ENCODE measurements at regions not wholly inside any gene's neighbourhood (a gene's known extent, or its start where the extent isn't known, plus 50 kb on each side); places are given as distances from the start of the nearest gene placed in this dataset.
"Not testable (repeated sequence)": the region's sequence is repeated elsewhere in the genome, so short reads cannot be mapped to it uniquely, and the experiment has no call there.

DNA sequence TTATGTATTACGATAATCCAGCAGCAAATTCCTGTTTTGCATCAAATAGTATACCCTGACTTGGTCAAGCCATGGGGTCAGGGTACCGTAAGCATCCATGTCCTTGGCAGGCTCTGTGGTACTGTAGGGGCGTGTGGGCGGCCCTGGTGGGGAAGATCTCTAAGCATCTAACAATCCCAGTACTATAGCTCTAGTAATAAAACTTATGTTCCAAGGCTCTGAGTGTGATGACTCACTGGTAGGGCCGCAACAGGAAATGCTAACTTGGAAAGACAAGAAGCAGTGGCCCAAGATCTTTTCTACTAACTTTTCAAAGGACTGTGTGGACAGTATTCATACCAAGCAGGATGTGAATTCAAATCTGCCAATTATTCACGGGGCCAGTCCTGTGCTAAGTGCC lies 63.8 kb downstream of the CLEC18A start:
- not testable (repeated sequence) for H3K27ac ChIP-seq, DNase-seq

GRCh38 chr16:70016751-70017150 lies 65.6 kb downstream of the CLEC18A start:
- H3K4me1 ChIP-seq; DNase-seq; H3K9me3 ChIP-seq (replicated peaks); H3K4me3 ChIP-seq; H3K27me3 ChIP-seq; H3K27ac ChIP-seq; H3K36me3 ChIP-seq: not testable (repeated sequence)

More for the DNA sequence above, 63.8 kb downstream of the CLEC18A start:
- H3K4me1 ChIP-seq; H3K4me3 ChIP-seq; H3K36me3 ChIP-seq; H3K27me3 ChIP-seq; H3K9me3 ChIP-seq (replicated peaks): not testable (repeated sequence)

DNA sequence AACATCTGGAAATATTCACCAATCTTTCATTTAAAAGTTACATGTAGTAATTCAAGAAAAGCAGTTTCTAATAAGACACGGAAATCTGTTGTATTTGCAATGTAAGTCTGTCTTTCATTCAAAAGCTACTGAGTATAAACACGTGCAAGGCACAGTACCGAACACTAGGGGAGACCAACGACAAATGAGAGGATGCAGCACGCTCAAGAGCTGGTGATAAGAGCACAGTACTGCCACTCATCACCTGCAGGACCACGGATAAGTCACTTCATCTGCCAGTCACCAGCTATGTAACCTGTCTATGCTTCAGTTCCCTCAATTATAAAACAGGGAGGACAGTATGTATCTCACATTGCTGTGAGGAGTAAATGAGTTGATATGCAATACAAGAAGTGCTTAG lies 67.1 kb downstream of the CLEC18A start:
- no peaks in the 10 kb centered on the region for H3K4me1 ChIP-seq
- H3K9me3 ChIP-seq (replicated peaks): no peaks in the 10 kb centered on the region
- H3K27ac ChIP-seq: no peak overlapping the region
- no peaks in the 10 kb centered on the region for H3K36me3 ChIP-seq
- no peak overlapping the region for H3K4me3 ChIP-seq
- peak in 1 of 2 experiments; percentile 8 for DNase-seq
- no peaks in the 10 kb centered on the region for H3K27me3 ChIP-seq

DNA sequence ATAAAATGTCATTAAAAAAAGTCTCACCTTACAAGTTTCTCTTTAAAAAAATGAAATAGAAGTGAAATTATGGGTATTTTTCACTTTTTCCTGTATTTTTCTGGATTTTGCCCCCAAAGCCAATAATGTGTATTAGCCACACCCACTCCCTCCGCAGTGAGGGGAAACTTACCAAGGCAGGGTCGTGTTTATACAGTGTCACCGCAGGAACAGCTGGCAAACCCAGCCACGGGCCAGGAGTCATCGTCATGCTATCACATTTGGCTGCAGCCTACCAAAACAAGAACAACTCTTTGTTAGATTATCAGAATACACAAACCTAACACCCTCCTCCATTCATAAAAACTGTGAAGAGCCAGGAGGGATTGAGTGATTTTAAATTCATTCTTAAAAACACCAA lies 72.1 kb downstream of the CLEC18A start:
- H3K27me3 ChIP-seq; H3K4me1 ChIP-seq; H3K36me3 ChIP-seq; H3K4me3 ChIP-seq; H3K9me3 ChIP-seq (replicated peaks): not testable (repeated sequence)
- DNase-seq: peak; percentile 75 to 76
- peak overlapping the region; percentile 89 for H3K27ac ChIP-seq

- peak; percentile 17 to 56 for DNase-seq
- peak overlapping the region; percentile 89 for H3K27ac ChIP-seq
- H3K27me3 ChIP-seq; H3K4me3 ChIP-seq; H3K4me1 ChIP-seq; H3K9me3 ChIP-seq (replicated peaks); H3K36me3 ChIP-seq: not testable (repeated sequence)
Measured at GRCh38 chr16:70023956-70024355, 72.8 kb downstream of the CLEC18A start.

- DNase-seq, H3K27ac ChIP-seq: not testable (repeated sequence)
Measured at GRCh38 chr16:70026165-70026854, 75.2 kb downstream of the CLEC18A start.

DNA sequence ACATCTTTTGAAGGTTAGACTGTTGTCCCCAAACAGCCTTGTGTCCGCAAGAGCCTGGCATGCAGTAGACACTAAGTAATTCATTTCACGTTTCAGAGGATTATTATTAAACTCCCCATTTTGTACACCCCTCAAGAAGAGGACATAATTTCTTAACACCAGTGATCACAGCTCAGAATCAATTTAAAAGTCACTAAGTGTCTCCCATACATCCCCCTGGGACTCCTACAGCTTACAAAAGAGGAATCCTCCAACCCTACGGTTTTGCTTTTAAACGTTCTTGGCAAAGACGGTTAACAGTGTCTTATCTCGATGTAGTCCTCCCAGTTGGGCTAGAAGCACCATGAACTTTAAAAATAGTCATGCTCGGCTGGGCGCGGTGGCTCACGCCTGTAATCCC lies 81.2 kb upstream of the PDPR start:
- not testable (repeated sequence) for DNase-seq; H3K27me3 ChIP-seq; H3K36me3 ChIP-seq; H3K4me3 ChIP-seq; H3K4me1 ChIP-seq; H3K9me3 ChIP-seq (replicated peaks); H3K27ac ChIP-seq

More at GRCh38 chr16:70026165-70026854, 75.2 kb downstream of the CLEC18A start:
- H3K4me1 ChIP-seq; H3K27me3 ChIP-seq; H3K36me3 ChIP-seq; H3K9me3 ChIP-seq (replicated peaks); H3K4me3 ChIP-seq: not testable (repeated sequence)

- DNase-seq, H3K4me1 ChIP-seq, H3K27me3 ChIP-seq: not testable (repeated sequence)
Measured at GRCh38 chr16:70037913-70038312, 76.2 kb upstream of the PDPR start.

DNA sequence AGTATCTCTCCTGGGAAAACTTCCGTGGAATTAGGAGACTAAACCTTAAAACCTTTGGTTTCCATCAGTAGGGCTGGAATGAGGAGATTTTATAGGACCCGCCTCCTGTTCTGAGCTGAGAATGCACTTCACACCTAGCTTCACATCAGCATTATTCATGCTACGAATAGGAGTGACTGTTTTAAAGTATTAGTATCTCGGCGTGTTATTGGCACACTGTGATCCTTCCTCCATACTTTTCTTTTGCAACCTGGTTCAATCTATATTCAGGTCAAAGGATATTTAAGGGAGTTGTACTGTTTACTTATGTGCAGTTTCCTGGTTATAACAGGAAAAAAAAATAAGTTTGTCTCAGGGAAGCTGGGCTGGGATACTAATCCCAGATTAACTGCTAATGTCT lies 73.6 kb upstream of the PDPR start:
- not testable (repeated sequence) for H3K27ac ChIP-seq; H3K4me3 ChIP-seq; DNase-seq; H3K9me3 ChIP-seq (replicated peaks); H3K4me1 ChIP-seq; H3K27me3 ChIP-seq; H3K36me3 ChIP-seq

More at GRCh38 chr16:70037913-70038312, 76.2 kb upstream of the PDPR start:
- not testable (repeated sequence) for H3K27ac ChIP-seq; H3K9me3 ChIP-seq (replicated peaks); H3K36me3 ChIP-seq; H3K4me3 ChIP-seq

- not testable (repeated sequence) for H3K9me3 ChIP-seq (replicated peaks); H3K27ac ChIP-seq; H3K4me3 ChIP-seq; H3K27me3 ChIP-seq; H3K4me1 ChIP-seq; DNase-seq; H3K36me3 ChIP-seq
Measured at GRCh38 chr16:70043538-70044067, 70.5 kb upstream of the PDPR start.

DNA sequence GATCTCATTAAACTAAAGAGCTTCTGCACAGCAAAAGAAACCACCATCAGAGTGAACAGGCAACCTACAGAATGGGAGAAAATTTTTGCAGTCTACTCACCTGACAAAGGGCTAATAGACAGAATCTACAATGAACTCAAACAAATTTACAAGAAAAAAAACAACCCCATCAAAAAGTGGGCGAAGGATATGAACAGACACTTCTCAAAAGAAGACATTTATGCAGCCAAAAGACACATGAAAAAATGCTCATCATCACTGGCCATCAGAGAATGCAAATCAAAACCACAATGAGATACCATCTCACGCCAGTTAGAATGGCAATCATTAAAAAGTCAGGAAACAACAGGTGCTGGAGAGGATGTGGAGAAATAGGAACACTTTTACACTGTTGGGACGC lies 67.6 kb upstream of the PDPR start:
- H3K27ac ChIP-seq; H3K36me3 ChIP-seq; H3K4me1 ChIP-seq; H3K27me3 ChIP-seq; H3K4me3 ChIP-seq; DNase-seq; H3K9me3 ChIP-seq (replicated peaks): not testable (repeated sequence)

DNA sequence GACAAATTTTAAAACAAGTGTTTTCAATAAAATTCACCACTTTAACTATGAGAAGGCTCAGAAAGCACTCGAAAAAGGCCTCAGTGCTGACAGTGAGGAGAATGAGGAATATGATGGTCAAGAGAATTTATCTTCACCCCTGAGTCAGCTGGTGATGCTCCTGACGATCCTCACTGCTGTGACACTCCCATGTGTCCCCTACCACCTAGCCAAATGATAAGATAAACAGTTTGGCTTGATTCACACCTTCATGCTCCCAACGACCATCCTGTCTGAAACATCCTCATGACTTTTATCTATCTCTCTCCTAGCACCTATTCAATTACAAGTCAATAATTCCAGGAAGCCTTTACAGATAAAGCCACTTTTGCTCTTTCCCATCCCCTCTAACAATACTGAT lies 66.0 kb upstream of the PDPR start:
- not testable (repeated sequence) for H3K27ac ChIP-seq; DNase-seq; H3K9me3 ChIP-seq (replicated peaks); H3K4me3 ChIP-seq; H3K4me1 ChIP-seq; H3K36me3 ChIP-seq; H3K27me3 ChIP-seq

GRCh38 chr16:70058056-70058455 lies 56.1 kb upstream of the PDPR start:
- not testable (repeated sequence) for H3K36me3 ChIP-seq; H3K4me3 ChIP-seq; H3K9me3 ChIP-seq (replicated peaks); H3K27ac ChIP-seq; DNase-seq; H3K4me1 ChIP-seq; H3K27me3 ChIP-seq

DNA sequence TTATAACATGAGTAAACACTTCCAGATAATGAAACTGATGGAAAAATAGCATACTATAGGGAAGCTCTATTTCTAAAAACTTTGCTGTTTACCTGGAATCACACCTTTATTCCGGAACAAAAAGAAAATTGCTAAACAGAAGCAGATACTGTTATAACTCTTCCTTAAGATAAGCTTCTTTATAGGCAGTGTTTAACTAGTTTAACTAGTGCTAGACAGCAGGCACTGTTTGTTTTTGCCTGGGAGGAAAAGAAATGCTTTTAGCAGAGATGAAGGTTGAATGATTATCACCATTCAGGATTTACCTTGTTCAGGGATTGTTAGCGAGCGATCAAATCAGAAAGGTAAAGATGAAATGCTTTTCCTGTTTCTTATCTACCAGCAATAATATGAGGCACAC lies 54.7 kb upstream of the PDPR start:
- not testable (repeated sequence) for H3K36me3 ChIP-seq; H3K9me3 ChIP-seq (replicated peaks); H3K27me3 ChIP-seq; H3K4me3 ChIP-seq; H3K27ac ChIP-seq; DNase-seq; H3K4me1 ChIP-seq

GRCh38 chr16:70060521-70061027 lies 53.6 kb upstream of the PDPR start:
- H3K36me3 ChIP-seq; H3K4me3 ChIP-seq; H3K9me3 ChIP-seq (replicated peaks); H3K27ac ChIP-seq; H3K4me1 ChIP-seq; H3K27me3 ChIP-seq; DNase-seq: not testable (repeated sequence)

GRCh38 chr16:70061671-70062218 lies 52.4 kb upstream of the PDPR start:
- H3K27me3 ChIP-seq; H3K27ac ChIP-seq; H3K4me3 ChIP-seq; H3K9me3 ChIP-seq (replicated peaks); H3K36me3 ChIP-seq; H3K4me1 ChIP-seq; DNase-seq: not testable (repeated sequence)
